ENCODE measurements at regions not wholly inside any gene's neighbourhood (a gene's known extent, or its start where the extent isn't known, plus 50 kb on each side); places are given as distances from the start of the nearest gene placed in this dataset.

GRCh38 chr11:127236776-127237175 is 236.2 kb upstream of the KIRREL3 start:
- H4K20me1 ChIP-seq (replicated peaks; ENCODE audit: insufficient read depth): no peaks in the 10 kb centered on the region
- Mint-ChIP-seq H3K27me3 (ENCODE audit: insufficient read depth, low read depth, poor library complexity) (no peaks in the 10 kb centered on the region), H3K36me3 (ENCODE audit: low read depth) (no peaks in the 10 kb centered on the region), H3K27ac (no peak overlapping the region), H3K4me3 (no peak overlapping the region), H3K4me1 (no peaks in the 10 kb centered on the region), H3K9me3 (no peaks in the 10 kb centered on the region)
- no peaks in the 10 kb centered on the region for H3K36me3 ChIP-seq (ENCODE audit: insufficient read depth)
- H2AFZ ChIP-seq: no peak overlapping the region
- no peaks in the 10 kb centered on the region for H3F3A ChIP-seq (replicated peaks; ENCODE audit: low read depth)
- no peak overlapping the region for H3K27ac ChIP-seq (ENCODE audit: low read depth)
- H3K27me3 ChIP-seq (ENCODE audit: insufficient read depth): no peaks in the 10 kb centered on the region
- H3K79me2 ChIP-seq (replicated peaks; ENCODE audit: insufficient read depth): no peaks in the 10 kb centered on the region
- DNase-seq (ENCODE audit: low spot score) (no peak), ATAC-seq (no peak)
- no peak overlapping the region for H3K4me2 ChIP-seq
- H3K4me3 ChIP-seq: no peak overlapping the region
- TF ChIP-seq ZNF114 (CRISPR knock-in tag; IDR thresholded peaks at IDR 0.05): no peak
- TF ChIP-seq REST (IDR thresholded peaks at IDR 0.05; ENCODE audit: unreplicated experiment): no peak
- TF ChIP-seq JUNB (IDR thresholded peaks at IDR 0.05; ENCODE audit: unreplicated experiment): no peak
- TF ChIP-seq EZH2 (IDR thresholded peaks at IDR 0.05; ENCODE audit: low read depth, unreplicated experiment): no peak
- TF ChIP-seq CREB1 (CRISPR knock-in tag; IDR thresholded peaks at IDR 0.05; ENCODE audit: low read depth): no peak
- no peak for TF ChIP-seq POLR2AphosphoS5 (IDR thresholded peaks at IDR 0.05; ENCODE audit: low read depth)
- no peak for TF ChIP-seq STAT1 (IDR thresholded peaks at IDR 0.05; ENCODE audit: unreplicated experiment)
- TF ChIP-seq CTCF (conservative IDR thresholded peaks at IDR 0.05; ENCODE audit: low read depth in 2 of 2): no peak
- no peak for TF ChIP-seq ZNF331 (CRISPR knock-in tag; IDR thresholded peaks at IDR 0.05; ENCODE audit: low read depth)
- no peaks in the 10 kb centered on the region for H3K9me2 ChIP-seq (ENCODE audit: insufficient read depth)
- no peaks in the 10 kb centered on the region for H3K4me1 ChIP-seq (ENCODE audit: insufficient read depth)

- Histone ChIP-seq H3K79me2 (replicated peaks; ENCODE audit: insufficient read depth) (no peaks in the 10 kb centered on the region), H4K20me1 (replicated peaks; ENCODE audit: insufficient read depth) (no peaks in the 10 kb centered on the region), H3K27ac (ENCODE audit: low read depth) (no peak overlapping the region), H3K9me2 (ENCODE audit: insufficient read depth) (no peaks in the 10 kb centered on the region), H3K4me2 (no peak overlapping the region), H3K36me3 (ENCODE audit: insufficient read depth) (no peaks in the 10 kb centered on the region), H2AFZ (no peak overlapping the region), H3K4me3 (no peak overlapping the region), H3K4me1 (ENCODE audit: insufficient read depth) (no peaks in the 10 kb centered on the region), H3K27me3 (ENCODE audit: insufficient read depth) (no peaks in the 10 kb centered on the region), H3F3A (replicated peaks; ENCODE audit: low read depth) (no peaks in the 10 kb centered on the region)
- H3K36me3 Mint-ChIP-seq (ENCODE audit: low read depth): no peaks in the 10 kb centered on the region
- no peak overlapping the region for H3K27ac Mint-ChIP-seq
- no peaks in the 10 kb centered on the region for H3K27me3 Mint-ChIP-seq (ENCODE audit: insufficient read depth, low read depth, poor library complexity)
- no peak overlapping the region for H3K4me3 Mint-ChIP-seq
- H3K9me3 Mint-ChIP-seq: no peaks in the 10 kb centered on the region
- no peaks in the 10 kb centered on the region for H3K4me1 Mint-ChIP-seq
- DNase-seq (ENCODE audit: low spot score) (no peak), ATAC-seq (no peak)
- TF ChIP-seq ZNF462 (CRISPR knock-in tag; IDR thresholded peaks at IDR 0.05) (no peak), EZH2 (IDR thresholded peaks at IDR 0.05; ENCODE audit: low read depth, unreplicated experiment) (no peak)
These were observed 233.4 kb upstream of the KIRREL3 start for GRCh38 chr11:127233998-127234397.

All from GM23338 (cell line).